Vagina (tissue), 2 donors: ENCODE measurements at regions not wholly inside any gene's neighbourhood (a gene's known extent, or its start where the extent isn't known, plus 50 kb on each side); places are given as distances from the start of the nearest gene placed in this dataset.

Experiments used
- CTCF ChIP-seq, 3 experiments: fragments of 450-650 bp in 2 of 3; fragments of 200-600 bp in 1 of 3; sonication (generic) in 1 of 3; IDR thresholded peaks; one replicate each; pipeline ENCODE4 v1.5.1; 2017 to 2019; ENCODE audit warnings: antibody characterized with exemption in 3 of 3, mild to moderate bottlenecking in 2 of 3, moderate library complexity in 2 of 3
- POLR2A ChIP-seq, 2 donors: fragments of 450-650 bp; IDR thresholded peaks; one replicate each; pipeline ENCODE4 v1.6.1; 2017; ENCODE audit warnings: antibody characterized with exemption in 2 of 2, mild to moderate bottlenecking in 2 of 2, moderate library complexity in 2 of 2
- POLR2AphosphoS5 ChIP-seq, 2 donors: sonication (generic); formaldehyde crosslinking; IDR thresholded peaks; one replicate each; pipeline ENCODE4 v1.9.0; 2017; ENCODE audit warnings: antibody characterized with exemption in 2 of 2, mild to moderate bottlenecking in 2 of 2, low read depth in 1 of 2; ENCODE audit not compliant: insufficient read depth in 1 of 2

DNA sequence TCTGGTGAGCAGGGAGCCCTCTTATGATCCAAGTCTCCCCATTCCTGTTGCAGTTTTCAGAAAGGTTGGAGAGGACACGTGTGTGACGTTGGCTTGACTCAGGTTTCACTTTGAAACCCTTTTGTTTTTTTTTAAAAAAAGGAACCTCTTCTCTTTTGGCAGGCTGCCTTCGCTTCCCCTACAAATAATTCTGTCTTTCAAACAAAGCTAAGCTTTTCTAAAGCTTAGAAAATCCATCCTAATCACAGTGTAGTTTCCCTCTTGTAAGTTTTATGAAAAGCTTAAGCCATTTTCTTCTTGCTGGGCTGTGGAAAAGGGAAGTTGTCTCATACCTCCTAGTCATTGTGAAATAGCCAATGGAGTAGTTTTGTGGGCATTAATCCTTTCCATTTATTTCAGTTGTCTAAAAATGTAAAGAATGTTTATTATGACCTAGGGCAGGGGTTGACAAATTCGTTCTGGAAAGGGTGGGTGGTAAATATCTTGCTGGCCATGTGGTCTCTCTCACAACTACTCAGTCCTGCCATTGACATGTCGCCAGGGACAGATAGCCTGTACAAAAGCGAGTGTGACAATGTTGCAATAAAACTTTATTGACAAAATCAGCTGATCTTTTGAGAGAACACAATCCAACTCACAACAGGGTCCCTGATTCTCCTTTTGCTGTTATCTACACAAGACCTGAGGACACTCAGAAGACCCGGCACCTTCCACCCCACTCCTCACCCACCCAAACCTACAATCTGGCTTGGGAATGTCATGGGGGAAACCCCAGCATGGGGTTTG is 878.8 kb downstream of the RNF144A start:
- TF ChIP-seq CTCF (IDR thresholded peaks at IDR 0.05) (no peak), POLR2AphosphoS5 (IDR thresholded peaks at IDR 0.05; ENCODE audit: insufficient read depth in 1 of 2, low read depth in 1 of 2) (no peak), POLR2A (IDR thresholded peaks at IDR 0.05) (no peak)
